HG03025 (cell line): ENCODE measurements at regions not wholly inside any gene's neighbourhood (a gene's known extent, or its start where the extent isn't known, plus 50 kb on each side); places are given as distances from the start of the nearest gene placed in this dataset.

Source experiments
- ATAC-seq: cut with Tn5 transposase; IDR thresholded peaks from one replicate; pipeline ENCODE4 v1.9.1; 2021; ENCODE audit warnings: mild to moderate bottlenecking, moderate library complexity; ENCODE audit not compliant: unreplicated experiment, low FRiP score

GRCh38 chr13:39159393-39159792 is 121.1 kb downstream of the NHLRC3 start:
- ATAC-seq: no peak

- no peak for ATAC-seq
Measured at GRCh38 chr13:39159846-39160370, 121.7 kb downstream of the NHLRC3 start.

GRCh38 chr13:39167018-39167417 is 128.8 kb downstream of the NHLRC3 start:
- no peak for ATAC-seq

GRCh38 chr13:39170711-39171110 is 132.5 kb downstream of the NHLRC3 start:
- ATAC-seq: no peak

- ATAC-seq: no peak
Measured at GRCh38 chr13:39185326-39185725, 147.1 kb downstream of the NHLRC3 start.

- ATAC-seq: no peak
Measured at GRCh38 chr13:39186205-39186875, 148.1 kb downstream of the NHLRC3 start.

- ATAC-seq: no peak
Measured at GRCh38 chr13:39189778-39190177, 151.5 kb downstream of the NHLRC3 start.

- peak; percentile 69 for ATAC-seq
Measured at GRCh38 chr13:39196965-39197646, 158.8 kb downstream of the NHLRC3 start.

- no peak for ATAC-seq
Measured at GRCh38 chr13:39197647-39198007, 159.4 kb downstream of the NHLRC3 start.

GRCh38 chr13:39200249-39200910 is 162.1 kb downstream of the NHLRC3 start:
- ATAC-seq: no peak

- no peak for ATAC-seq
Measured at GRCh38 chr13:39201180-39201579, 162.9 kb downstream of the NHLRC3 start.

GRCh38 chr13:39202746-39203145 is 164.5 kb downstream of the NHLRC3 start:
- no peak for ATAC-seq

GRCh38 chr13:39208636-39209035 is 170.4 kb downstream of the NHLRC3 start:
- no peak for ATAC-seq

GRCh38 chr13:39209731-39210531 is 171.7 kb downstream of the NHLRC3 start:
- ATAC-seq: no peak

GRCh38 chr13:39210961-39211534 is 172.8 kb downstream of the NHLRC3 start:
- ATAC-seq: no peak

GRCh38 chr13:39215971-39216370 is 177.7 kb downstream of the NHLRC3 start:
- no peak for ATAC-seq

GRCh38 chr13:39217471-39217870 is 179.2 kb downstream of the NHLRC3 start:
- ATAC-seq: no peak

GRCh38 chr13:39224671-39225240 is 186.5 kb downstream of the NHLRC3 start:
- no peak for ATAC-seq

GRCh38 chr13:39225860-39226259 is 187.6 kb downstream of the NHLRC3 start:
- ATAC-seq: no peak

GRCh38 chr13:39226359-39226758 is 188.1 kb downstream of the NHLRC3 start:
- no peak for ATAC-seq
